ENCODE measurements at regions not wholly inside any gene's neighbourhood (a gene's known extent, or its start where the extent isn't known, plus 50 kb on each side); places are given as distances from the start of the nearest gene placed in this dataset.

DNA sequence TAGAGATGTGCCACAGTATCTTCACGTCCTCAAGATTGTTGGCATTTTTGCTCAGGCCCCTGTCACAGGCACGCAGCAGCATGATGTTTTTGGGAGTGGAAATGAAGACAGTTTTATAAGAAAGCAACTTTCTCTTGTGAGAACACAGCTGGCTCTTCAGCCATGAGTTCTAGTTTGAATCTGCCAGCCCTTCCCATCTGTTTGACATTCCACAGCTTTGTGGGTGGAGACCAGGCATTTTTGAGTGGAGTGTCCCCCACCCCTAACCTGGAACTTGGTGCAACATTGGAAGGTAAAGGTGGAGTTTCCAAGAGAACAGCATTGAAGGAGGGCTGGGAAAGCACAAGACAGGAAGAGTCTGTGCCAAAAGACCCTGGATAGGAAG, 253.1 kb upstream of the IGFBP3 start:
- TF ChIP-seq, protein P1, sequence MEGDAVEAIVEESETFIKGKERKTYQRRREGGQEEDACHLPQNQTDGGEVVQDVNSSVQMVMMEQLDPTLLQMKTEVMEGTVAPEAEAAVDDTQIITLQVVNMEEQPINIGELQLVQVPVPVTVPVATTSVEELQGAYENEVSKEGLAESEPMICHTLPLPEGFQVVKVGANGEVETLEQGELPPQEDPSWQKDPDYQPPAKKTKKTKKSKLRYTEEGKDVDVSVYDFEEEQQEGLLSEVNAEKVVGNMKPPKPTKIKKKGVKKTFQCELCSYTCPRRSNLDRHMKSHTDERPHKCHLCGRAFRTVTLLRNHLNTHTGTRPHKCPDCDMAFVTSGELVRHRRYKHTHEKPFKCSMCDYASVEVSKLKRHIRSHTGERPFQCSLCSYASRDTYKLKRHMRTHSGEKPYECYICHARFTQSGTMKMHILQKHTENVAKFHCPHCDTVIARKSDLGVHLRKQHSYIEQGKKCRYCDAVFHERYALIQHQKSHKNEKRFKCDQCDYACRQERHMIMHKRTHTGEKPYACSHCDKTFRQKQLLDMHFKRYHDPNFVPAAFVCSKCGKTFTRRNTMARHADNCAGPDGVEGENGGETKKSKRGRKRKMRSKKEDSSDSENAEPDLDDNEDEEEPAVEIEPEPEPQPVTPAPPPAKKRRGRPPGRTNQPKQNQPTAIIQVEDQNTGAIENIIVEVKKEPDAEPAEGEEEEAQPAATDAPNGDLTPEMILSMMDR (conservative IDR thresholded peaks at IDR 0.05; ENCODE audit: low read length), result no peak
- TF ChIP-seq EZH2phosphoT487 (IDR thresholded peaks at IDR 0.05; ENCODE audit: borderline replicate concordance, low read depth, low read length), result no peak
- Histone ChIP-seq H3K36me3 (ENCODE audit: insufficient read depth, low read length) (no peaks in the 10 kb centered on the region), H3K9me3 (ENCODE audit: low read length) (no peaks in the 10 kb centered on the region), H3K79me2 (ENCODE audit: insufficient read depth, low read depth, low read length) (no peaks in the 10 kb centered on the region), H3K27ac (ENCODE audit: low read depth, low read length, poor library complexity, severe bottlenecking) (no peak overlapping the region), H4K20me1 (ENCODE audit: insufficient read depth, low read length) (no peaks in the 10 kb centered on the region), H3K4me3 (ENCODE audit: low read depth, low read length, poor library complexity, severe bottlenecking) (no peak overlapping the region), H2AFZ (ENCODE audit: low read length) (no peak overlapping the region), H3K4me2 (ENCODE audit: low read length) (no peak overlapping the region), H3K9me2 (ENCODE audit: insufficient read depth, low read length) (no peaks in the 10 kb centered on the region), H3K4me1 (ENCODE audit: insufficient read depth, low read length, poor library complexity, severe bottlenecking) (no peaks in the 10 kb centered on the region)
- no TSS peak for BruUV-seq (replicated peaks)
- intact Hi-C loops (cut with micrococcal nuclease; ENCODE audit: unreplicated experiment), result no loop called here
- ChIA-PET POLR2A (interaction anchor here (0.6 kb wide), 1 partner anchor 18 kb away, joined by 3 read pairs; no protein-coding TSS in a partner anchor), CTCF (ENCODE audit: unreplicated experiment) (no interaction called here)
- no peak for DNase-seq (ENCODE audit: low spot score)

DNA sequence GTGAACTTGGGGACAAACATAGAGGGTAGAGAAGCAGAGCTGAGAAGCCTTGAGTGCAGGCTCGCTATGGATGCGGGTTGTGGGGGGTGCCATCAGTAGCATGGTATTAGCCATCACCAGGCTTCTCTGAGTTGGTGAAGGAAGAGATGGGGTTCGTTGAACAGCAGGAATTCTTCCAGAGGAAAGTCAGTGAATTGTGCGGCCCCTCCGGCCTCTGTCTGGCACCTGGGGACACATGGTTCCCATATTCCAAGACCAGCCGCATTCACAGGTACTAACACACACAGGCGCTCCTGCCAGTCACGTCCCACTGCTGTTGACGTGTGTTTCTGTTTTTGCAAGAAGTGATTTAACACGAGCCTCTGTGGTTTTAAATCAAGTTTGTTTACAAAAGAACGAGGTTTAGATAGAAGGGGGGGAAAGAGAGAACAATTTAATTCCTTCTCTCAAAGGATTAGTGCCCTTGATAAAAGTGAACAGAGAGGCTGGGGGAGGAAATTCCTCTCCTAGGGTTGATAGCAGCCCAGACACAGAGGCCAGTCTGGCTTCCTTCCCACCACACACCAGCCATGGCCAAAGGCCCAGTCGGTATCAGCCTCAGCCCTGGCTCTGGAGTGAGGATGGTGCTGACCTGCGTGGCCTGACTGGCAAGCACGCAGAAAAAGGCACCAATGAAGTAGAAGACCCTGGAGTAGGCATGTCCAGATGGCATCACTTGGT, 252.6 kb upstream of the IGFBP3 start:
- POLR2A ChIA-PET, result interaction anchor here (0.6 kb wide), 1 partner anchor 18 kb away, joined by 3 read pairs; no protein-coding TSS in a partner anchor
- intact Hi-C loops (cut with micrococcal nuclease; ENCODE audit: unreplicated experiment), result no loop called here
- BruUV-seq (replicated peaks), result no TSS peak
- H3K9me3 ChIP-seq (ENCODE audit: low read length), result no peaks in the 10 kb centered on the region
- H4K20me1 ChIP-seq (ENCODE audit: insufficient read depth, low read length), result no peaks in the 10 kb centered on the region
- CTCF ChIA-PET (ENCODE audit: unreplicated experiment), result no interaction called here
- TF ChIP-seq EZH2phosphoT487 (IDR thresholded peaks at IDR 0.05; ENCODE audit: borderline replicate concordance, low read depth, low read length), result no peak
- TF ChIP-seq, protein P1 (conservative IDR thresholded peaks at IDR 0.05; ENCODE audit: low read length), result no peak
- no peaks in the 10 kb centered on the region for H3K4me1 ChIP-seq (ENCODE audit: insufficient read depth, low read length, poor library complexity, severe bottlenecking)
- no peaks in the 10 kb centered on the region for H3K9me2 ChIP-seq (ENCODE audit: insufficient read depth, low read length)
- no peaks in the 10 kb centered on the region for H3K36me3 ChIP-seq (ENCODE audit: insufficient read depth, low read length)
- H3K4me2 ChIP-seq (ENCODE audit: low read length), result no peak overlapping the region
- H2AFZ ChIP-seq (ENCODE audit: low read length), result no peak overlapping the region
- DNase-seq (ENCODE audit: low spot score), result no peak
- no peak overlapping the region for H3K4me3 ChIP-seq (ENCODE audit: low read depth, low read length, poor library complexity, severe bottlenecking)
- H3K27ac ChIP-seq (ENCODE audit: low read depth, low read length, poor library complexity, severe bottlenecking), result no peak overlapping the region
- H3K79me2 ChIP-seq (ENCODE audit: insufficient read depth, low read depth, low read length), result no peaks in the 10 kb centered on the region

DNA sequence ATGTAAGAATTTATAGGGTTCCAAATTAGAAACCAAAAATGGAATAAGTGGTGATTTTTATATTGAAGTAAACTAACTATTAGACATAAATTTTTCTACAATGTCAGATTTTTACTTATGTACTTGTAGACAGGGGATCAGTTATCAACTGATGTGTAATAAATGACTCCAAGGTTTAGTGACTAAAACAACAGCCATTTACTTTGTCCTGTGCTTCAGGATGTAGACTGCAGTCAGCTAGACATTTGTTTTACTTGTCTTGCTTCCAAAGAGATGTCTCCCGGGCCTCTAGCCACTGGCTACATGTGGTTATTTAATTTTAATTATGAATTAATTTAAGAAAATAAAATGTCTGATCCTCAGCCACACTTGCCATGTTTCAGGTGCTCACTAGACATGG, 249.7 kb upstream of the IGFBP3 start:
- no peaks in the 10 kb centered on the region for H3K9me3 ChIP-seq (ENCODE audit: low read length)
- H3K4me2 ChIP-seq (ENCODE audit: low read length), result no peak overlapping the region
- no TSS peak for BruUV-seq (replicated peaks)
- no peaks in the 10 kb centered on the region for H3K79me2 ChIP-seq (ENCODE audit: insufficient read depth, low read depth, low read length)
- no peaks in the 10 kb centered on the region for H4K20me1 ChIP-seq (ENCODE audit: insufficient read depth, low read length)
- TF ChIP-seq, protein P1 (conservative IDR thresholded peaks at IDR 0.05; ENCODE audit: low read length), result no peak
- no peak for TF ChIP-seq EZH2phosphoT487 (IDR thresholded peaks at IDR 0.05; ENCODE audit: borderline replicate concordance, low read depth, low read length)
- POLR2A ChIA-PET, result no interaction called here
- DNase-seq (ENCODE audit: low spot score), result no peak
- H3K4me1 ChIP-seq (ENCODE audit: insufficient read depth, low read length, poor library complexity, severe bottlenecking), result no peaks in the 10 kb centered on the region
- no peak overlapping the region for H2AFZ ChIP-seq (ENCODE audit: low read length)
- H3K9me2 ChIP-seq (ENCODE audit: insufficient read depth, low read length), result no peaks in the 10 kb centered on the region
- H3K27ac ChIP-seq (ENCODE audit: low read depth, low read length, poor library complexity, severe bottlenecking), result no peak overlapping the region
- H3K36me3 ChIP-seq (ENCODE audit: insufficient read depth, low read length), result no peaks in the 10 kb centered on the region
- no peak overlapping the region for H3K4me3 ChIP-seq (ENCODE audit: low read depth, low read length, poor library complexity, severe bottlenecking)
- intact Hi-C loops (cut with micrococcal nuclease; ENCODE audit: unreplicated experiment), result no loop called here
- CTCF ChIA-PET (ENCODE audit: unreplicated experiment), result no interaction called here
